ENCODE measurements at regions not wholly inside any gene's neighbourhood (a gene's known extent, or its start where the extent isn't known, plus 50 kb on each side); places are given as distances from the start of the nearest gene placed in this dataset.

DNA sequence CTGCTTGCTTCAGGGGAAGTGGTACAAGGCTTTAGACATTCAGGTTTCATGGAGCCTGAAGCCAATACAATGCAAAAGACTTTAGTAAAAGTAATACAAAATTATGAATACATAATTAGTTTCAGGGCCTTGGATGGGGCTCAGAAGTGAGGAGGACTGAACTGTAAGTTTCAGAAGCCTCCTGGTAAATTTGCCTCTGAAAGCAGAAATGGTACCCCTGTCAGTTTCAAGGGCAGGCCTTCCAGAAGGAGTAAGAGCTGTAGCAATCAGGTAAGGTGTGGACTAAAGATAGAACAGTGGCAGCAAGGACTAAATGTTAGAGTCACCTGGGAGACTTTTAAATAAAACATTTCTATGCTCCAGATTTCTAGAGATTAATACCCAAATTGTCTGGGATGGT, 402.5 kb upstream of the GOLIM4 start:
- ATAC-seq (ENCODE audit: insufficient read depth, low FRiP score) (no peak), DNase-seq (no peak)
- H3K27me3 ChIP-seq (ENCODE audit: control insufficient read depth in 3 of 3, insufficient read depth in 3 of 3, low read length in 2 of 3), result no peaks in the 10 kb centered on the region
- H3K4me3 ChIP-seq, result no peak overlapping the region
- H3K4me1 ChIP-seq (ENCODE audit: control insufficient read depth in 5 of 5, insufficient read depth in 5 of 5, low read length in 5 of 5), result peaks cover 0 to 15% (median 2%) of the 10 kb centered on the region in 5 donors
- no peaks in the 10 kb centered on the region for H3K36me3 ChIP-seq (ENCODE audit: control insufficient read depth in 4 of 4, insufficient read depth in 4 of 4, low read length in 4 of 4)
- no peaks in the 10 kb centered on the region for H3K9me3 ChIP-seq (ENCODE audit: control insufficient read depth in 4 of 4, insufficient read depth in 3 of 4, low read length in 3 of 4)
- no peak overlapping the region for H3K27ac ChIP-seq (ENCODE audit: low read depth in 1 of 2, low read length in 1 of 2)
- no peak overlapping the region for H3K9ac ChIP-seq (ENCODE audit: insufficient read depth in 1 of 2, low read length in 2 of 2)
- TF ChIP-seq, protein P1, sequence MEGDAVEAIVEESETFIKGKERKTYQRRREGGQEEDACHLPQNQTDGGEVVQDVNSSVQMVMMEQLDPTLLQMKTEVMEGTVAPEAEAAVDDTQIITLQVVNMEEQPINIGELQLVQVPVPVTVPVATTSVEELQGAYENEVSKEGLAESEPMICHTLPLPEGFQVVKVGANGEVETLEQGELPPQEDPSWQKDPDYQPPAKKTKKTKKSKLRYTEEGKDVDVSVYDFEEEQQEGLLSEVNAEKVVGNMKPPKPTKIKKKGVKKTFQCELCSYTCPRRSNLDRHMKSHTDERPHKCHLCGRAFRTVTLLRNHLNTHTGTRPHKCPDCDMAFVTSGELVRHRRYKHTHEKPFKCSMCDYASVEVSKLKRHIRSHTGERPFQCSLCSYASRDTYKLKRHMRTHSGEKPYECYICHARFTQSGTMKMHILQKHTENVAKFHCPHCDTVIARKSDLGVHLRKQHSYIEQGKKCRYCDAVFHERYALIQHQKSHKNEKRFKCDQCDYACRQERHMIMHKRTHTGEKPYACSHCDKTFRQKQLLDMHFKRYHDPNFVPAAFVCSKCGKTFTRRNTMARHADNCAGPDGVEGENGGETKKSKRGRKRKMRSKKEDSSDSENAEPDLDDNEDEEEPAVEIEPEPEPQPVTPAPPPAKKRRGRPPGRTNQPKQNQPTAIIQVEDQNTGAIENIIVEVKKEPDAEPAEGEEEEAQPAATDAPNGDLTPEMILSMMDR (IDR thresholded peaks at IDR 0.05; ENCODE audit: control extremely low read depth, extremely low read depth), result no peak

DNA sequence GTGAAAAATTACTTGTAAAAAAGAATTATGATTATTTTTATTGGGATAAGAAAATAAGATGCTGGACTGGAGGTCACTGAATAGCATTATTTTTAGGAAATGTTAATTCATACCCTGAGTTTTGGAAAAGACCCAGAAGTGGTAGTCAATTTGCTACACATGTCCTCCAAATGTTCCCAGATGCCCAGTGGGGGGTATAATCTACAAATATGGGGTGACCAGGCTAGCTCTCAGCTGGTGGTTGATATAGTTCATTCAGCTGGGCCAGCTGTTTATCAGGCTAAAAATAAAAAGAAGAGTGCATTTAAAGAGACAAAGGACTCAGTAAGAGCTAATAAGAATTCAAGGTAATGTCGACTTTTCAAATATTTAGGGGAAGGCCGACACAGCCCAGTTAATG, 402.0 kb upstream of the GOLIM4 start:
- Histone ChIP-seq H3K9ac (ENCODE audit: insufficient read depth in 1 of 2, low read length in 2 of 2) (no peak overlapping the region), H3K9me3 (ENCODE audit: control insufficient read depth in 4 of 4, insufficient read depth in 3 of 4, low read length in 3 of 4) (no peaks in the 10 kb centered on the region), H3K4me1 (ENCODE audit: control insufficient read depth in 5 of 5, insufficient read depth in 5 of 5, low read length in 5 of 5) (peaks cover 0 to 15% (median 2%) of the 10 kb centered on the region in 5 donors), H3K4me3 (no peak overlapping the region), H3K27ac (ENCODE audit: low read depth in 1 of 2, low read length in 1 of 2) (no peak overlapping the region), H3K36me3 (ENCODE audit: control insufficient read depth in 4 of 4, insufficient read depth in 4 of 4, low read length in 4 of 4) (no peaks in the 10 kb centered on the region), H3K27me3 (ENCODE audit: control insufficient read depth in 3 of 3, insufficient read depth in 3 of 3, low read length in 2 of 3) (no peaks in the 10 kb centered on the region)
- 30 to 42% methylated on average over 2 of the region's 2 CpGs for WGBS, 2 donors
- TF ChIP-seq, protein P1 (IDR thresholded peaks at IDR 0.05; ENCODE audit: control extremely low read depth, extremely low read depth), result no peak
- ATAC-seq (ENCODE audit: insufficient read depth, low FRiP score) (no peak), DNase-seq (peak in 2 of 3 donors; percentile 56 to 69)

DNA sequence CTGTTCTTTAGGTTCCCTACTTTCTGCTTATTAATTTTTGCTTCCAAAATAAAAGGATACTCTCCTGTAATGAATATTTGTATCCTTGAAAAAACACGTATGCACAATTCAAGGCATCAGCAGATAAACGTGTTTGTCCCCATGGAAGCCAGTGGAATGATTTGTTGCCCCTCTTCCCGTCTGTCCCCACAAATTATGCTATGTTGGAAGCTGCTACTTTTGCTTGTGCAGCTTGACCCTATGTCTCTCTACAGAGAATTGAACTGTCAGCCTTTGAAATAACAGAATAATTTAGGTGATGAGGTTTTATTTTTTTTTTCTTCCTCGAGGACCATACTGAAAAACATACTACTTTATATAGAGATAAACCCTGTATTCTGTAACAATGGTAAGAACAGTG, 401.5 kb upstream of the GOLIM4 start:
- Histone ChIP-seq H3K4me3 (no peak overlapping the region), H3K4me1 (ENCODE audit: control insufficient read depth in 5 of 5, insufficient read depth in 5 of 5, low read length in 5 of 5) (peaks cover 0 to 15% (median 2%) of the 10 kb centered on the region in 5 donors), H3K36me3 (ENCODE audit: control insufficient read depth in 4 of 4, insufficient read depth in 4 of 4, low read length in 4 of 4) (no peaks in the 10 kb centered on the region), H3K9me3 (ENCODE audit: control insufficient read depth in 4 of 4, insufficient read depth in 3 of 4, low read length in 3 of 4) (no peaks in the 10 kb centered on the region), H3K27me3 (ENCODE audit: control insufficient read depth in 3 of 3, insufficient read depth in 3 of 3, low read length in 2 of 3) (no peaks in the 10 kb centered on the region), H3K9ac (ENCODE audit: insufficient read depth in 1 of 2, low read length in 2 of 2) (peak overlapping the region in 1 of 2 donors; percentile 54), H3K27ac (ENCODE audit: low read depth in 1 of 2, low read length in 1 of 2) (no peak overlapping the region)
- ATAC-seq (ENCODE audit: insufficient read depth, low FRiP score) (no peak), DNase-seq (peak in 1 of 3 donors; percentile 18)
- TF ChIP-seq, protein P1 (IDR thresholded peaks at IDR 0.05; ENCODE audit: control extremely low read depth, extremely low read depth), result no peak
- 71 to 80% methylated on average over 4 of the region's 4 CpGs for WGBS, 2 donors

DNA sequence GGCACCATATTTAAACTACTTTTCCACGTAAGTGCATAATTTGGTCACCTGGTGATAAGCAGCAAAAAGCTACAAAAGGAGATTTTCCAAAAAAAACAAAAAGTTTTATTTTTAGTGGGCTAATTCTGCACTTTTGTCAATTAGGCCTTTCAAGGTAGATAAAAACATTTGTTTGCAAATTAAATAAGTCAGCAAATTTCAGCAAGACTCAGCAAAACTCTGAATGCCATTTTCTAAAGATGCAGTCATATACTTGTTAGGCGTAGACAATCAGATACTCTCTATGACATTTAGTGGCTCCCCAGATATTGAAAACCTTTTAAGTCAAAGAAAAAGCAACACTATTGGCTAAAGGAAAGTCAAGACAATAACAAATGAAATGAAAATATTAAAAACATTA, 400.2 kb upstream of the GOLIM4 start:
- DNase-seq (no peak), ATAC-seq (ENCODE audit: insufficient read depth, low FRiP score) (no peak)
- Histone ChIP-seq H3K36me3 (ENCODE audit: control insufficient read depth in 4 of 4, insufficient read depth in 4 of 4, low read length in 4 of 4) (no peaks in the 10 kb centered on the region), H3K27ac (ENCODE audit: low read depth in 1 of 2, low read length in 1 of 2) (no peak overlapping the region), H3K4me1 (ENCODE audit: control insufficient read depth in 5 of 5, insufficient read depth in 5 of 5, low read length in 5 of 5) (peaks cover 0 to 15% (median 2%) of the 10 kb centered on the region in 5 donors), H3K27me3 (ENCODE audit: control insufficient read depth in 3 of 3, insufficient read depth in 3 of 3, low read length in 2 of 3) (no peaks in the 10 kb centered on the region), H3K9me3 (ENCODE audit: control insufficient read depth in 4 of 4, insufficient read depth in 3 of 4, low read length in 3 of 4) (no peaks in the 10 kb centered on the region), H3K9ac (ENCODE audit: insufficient read depth in 1 of 2, low read length in 2 of 2) (no peak overlapping the region), H3K4me3 (no peak overlapping the region)
- WGBS, 2 donors, result 90 to 95% methylated on average over 2 of the region's 2 CpGs
- TF ChIP-seq, protein P1 (IDR thresholded peaks at IDR 0.05; ENCODE audit: control extremely low read depth, extremely low read depth), result no peak
